Activated CD4-positive, alpha-beta T cell treated with anti-CD3 and anti-CD28 coated beads, Interleukin-2, amount 50 U/mL, for 1 hour (primary cell): ENCODE measurements at regions not wholly inside any gene's neighbourhood (a gene's known extent, or its start where the extent isn't known, plus 50 kb on each side); places are given as distances from the start of the nearest gene placed in this dataset.

Experiments used
- DNase-seq: peaks from one replicate; pipeline ENCODE4 v3.0.0-alpha.2; 2020

DNA sequence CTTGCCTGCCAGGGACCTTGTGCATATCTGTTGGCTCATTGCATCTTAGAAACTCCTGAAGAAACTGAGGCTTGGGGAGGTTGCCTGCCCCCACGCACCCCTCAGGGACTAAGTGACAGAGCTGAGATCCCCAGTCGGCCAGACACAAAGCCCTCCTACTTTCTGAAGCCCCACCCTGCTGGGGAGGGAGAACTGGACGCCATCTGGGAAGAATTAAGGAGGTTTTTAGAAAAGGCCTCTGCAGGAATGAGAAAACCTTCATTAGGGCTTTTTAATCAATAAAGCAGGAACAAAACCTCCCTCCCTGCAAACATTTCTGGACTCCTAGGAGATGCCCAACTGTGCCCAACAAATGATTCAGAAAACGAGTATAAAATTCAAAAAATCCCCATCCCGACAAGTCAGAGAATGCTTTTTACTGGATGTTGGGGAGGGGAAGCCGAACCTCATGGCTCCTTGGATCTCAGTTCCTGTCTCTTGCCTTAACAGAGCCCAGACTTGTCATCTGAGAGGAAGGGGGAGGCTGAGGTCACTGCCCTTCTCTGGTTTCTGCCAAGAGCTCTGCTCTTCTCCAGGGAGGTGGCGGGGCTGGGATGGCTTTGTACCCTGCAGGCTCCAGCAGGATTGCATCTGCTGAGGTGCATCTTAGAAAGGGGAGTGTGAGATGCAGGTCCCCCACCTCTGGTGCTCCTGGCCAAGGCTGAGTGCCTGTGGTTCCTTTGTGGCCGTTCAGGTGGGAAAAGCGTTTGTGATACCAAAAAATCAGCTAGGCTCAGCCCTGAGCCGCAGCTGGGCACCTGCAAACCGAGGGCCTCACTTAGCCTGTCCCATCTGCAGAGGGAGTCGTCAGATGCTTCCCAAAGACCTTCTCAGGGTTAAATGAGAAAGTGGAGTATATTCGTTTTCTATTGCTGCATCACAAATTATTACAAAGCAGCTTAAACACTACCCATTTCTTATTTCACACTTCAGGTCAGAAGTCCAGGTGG lies 142.4 kb downstream of the ZFP36L2 start:
- DNase-seq, result no peak

DNA sequence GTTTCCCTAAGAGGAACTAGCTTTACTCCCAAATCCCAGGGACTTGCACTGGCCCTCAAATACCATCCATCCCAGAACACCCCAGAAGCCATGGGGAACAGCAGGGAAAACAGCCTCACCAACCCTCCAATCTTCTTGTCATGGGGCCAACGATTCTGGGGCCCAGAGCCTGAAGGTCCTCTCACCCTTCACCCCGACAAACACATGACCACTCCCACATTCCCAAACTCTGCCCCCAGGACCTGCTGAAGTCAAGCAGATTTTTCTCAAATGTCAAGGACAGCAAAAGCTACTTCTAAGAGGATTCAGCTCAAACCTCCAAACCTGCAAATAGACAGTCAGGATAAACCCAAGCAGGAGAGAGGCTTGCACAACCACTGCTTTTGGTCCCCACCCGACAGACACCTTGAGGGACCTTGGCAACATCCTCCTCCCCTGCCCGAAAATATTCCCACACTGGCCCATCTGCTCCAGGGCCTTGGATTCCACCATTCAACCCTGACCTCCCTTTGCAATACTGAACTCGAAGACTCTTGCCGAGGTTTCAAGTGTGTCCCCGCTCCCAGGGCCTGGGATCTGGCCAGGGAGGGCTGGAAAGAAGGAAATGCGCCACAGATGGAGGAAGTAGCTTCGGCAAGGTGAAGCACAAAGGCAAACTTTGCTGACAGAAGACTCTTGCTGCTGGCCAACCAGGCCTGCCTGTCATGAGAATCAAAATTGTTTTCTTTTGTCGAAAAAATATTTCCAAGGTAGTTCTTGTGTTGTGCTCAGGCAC lies 143.3 kb downstream of the ZFP36L2 start:
- no peak for DNase-seq

DNA sequence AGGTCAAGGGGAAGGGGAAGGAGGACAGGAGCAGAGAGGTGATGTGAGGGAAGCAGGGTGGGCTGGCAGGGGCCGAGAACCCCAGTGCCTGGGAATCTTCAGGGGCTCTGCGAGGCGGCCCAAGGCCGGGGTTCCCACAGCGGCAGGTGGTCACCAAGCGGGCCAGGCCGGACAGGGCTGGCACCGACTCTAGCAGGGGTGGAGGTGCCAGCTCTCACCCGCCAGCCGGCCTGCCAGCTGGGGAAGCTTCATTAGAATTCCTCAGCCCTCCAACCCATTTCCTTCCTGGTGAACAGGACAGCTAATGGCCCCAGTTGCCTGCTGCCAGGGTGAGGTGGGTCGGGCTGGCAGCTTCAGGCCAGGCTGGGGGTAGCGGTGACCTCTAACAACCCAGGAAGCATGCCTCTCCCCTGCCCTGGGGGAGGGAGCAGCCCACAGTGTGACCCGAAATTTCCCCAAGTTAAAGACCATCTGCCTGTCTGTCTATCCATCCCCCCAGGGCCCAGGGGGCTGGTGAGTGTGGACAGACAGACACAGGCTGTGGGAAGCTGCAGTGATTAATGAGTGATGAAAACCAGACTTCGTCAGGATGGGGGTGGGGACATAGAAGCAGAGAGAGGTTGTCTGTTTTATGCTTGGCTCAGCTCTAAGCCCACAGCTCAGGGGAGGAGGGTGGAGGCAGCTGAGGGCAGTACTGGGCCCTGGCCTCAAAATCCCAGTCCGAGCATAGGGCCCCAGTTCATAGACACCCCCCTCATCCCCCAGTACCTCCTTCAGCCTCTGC lies 144.1 kb downstream of the ZFP36L2 start:
- no peak for DNase-seq

DNA sequence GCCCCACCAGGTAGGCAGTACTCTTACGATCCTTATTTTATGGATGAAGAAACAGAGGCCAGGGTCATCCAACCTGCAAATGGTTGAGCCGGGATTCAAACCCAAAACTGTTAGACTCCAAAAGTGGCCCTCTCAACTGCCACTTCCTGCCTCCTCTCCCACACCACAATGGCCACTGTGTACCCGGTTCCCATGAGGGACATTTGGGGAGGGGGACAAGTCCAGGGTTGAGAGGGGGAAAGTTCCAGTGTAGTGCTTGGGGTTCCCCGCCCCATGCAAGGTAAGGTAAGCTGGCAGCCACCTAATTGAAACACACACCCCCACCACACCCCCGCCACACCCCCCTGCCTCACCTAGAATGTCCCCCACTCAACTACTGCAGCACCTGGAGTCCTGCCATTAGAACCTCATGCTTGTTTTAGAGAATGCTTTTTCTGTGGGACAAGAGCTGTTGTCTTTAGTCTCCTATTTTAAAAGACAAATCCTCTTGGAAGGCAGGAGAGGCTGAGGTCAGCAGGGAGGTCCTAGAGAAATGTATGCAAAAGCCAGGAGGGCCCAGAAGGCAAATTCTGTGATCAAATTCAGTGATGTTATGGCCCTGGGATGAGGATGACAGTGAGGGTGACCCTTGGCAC lies 145.2 kb downstream of the ZFP36L2 start:
- no peak for DNase-seq

DNA sequence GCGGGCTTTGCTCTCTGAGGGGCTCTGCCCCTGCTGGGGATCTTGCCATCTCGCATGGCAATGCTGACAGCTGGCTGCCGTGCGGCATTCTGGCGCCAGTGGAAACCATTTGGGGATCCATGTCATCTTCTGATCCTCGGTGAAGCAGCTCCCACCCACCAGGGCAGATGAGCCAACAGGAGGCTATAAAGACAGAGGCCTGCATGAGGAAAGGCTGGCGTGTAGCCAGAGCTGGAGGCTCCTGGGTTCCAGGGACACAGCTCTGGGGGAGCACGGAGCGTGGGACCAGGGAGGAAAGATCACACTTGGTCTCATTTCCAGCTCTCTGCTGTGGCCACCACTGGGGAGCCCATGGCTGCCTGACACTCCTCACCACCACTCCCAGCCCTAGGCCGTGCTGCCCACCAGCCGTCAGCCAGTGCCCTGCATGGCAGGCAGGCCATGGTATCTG lies 145.8 kb downstream of the ZFP36L2 start:
- no peak for DNase-seq

DNA sequence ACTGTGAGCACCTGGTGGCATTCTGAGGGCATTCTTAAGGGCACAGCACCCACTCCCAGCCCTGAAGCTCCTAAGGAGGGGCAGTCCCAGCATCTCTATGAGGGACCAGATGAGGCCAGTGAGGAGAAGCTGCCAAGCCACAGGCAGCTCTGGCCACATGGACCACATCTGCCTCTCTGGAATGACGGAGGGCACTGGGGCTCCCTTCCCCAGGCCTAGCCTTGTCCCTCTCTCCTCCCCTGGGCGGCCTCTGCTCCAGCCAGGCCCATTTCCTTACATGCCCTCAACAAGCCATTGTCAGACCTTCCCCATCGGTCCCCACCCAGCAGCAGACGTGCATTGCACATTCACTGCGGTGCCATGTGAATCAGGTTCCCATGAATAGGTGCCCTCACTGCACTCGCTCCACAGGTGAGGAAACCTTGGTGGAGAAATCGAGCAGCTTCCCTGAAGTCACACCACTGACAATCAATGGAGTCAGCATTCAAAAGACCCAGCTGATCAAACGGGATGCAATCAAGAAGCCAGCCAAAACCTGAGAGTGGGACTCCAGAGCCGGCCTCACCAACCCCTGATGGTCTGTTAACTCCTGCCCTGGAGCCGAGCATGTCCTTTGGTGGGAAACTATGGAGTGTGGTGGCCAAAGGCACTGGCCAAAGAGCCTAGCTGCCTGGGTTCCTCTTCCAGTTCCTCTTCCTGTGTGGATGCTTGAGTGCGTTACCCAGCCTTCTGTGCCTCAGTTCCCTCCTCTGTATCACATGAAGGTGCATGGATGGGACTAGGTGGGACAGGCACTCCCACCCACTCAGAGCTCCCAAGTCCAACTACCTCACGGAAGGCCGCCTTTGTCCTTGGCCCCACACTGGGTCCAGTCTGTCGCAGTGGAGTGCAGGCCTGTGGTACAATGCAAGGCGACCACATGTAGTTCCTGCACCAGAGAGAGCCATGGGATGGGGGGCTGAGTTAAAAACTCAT lies 147.3 kb downstream of the ZFP36L2 start:
- no peak for DNase-seq

DNA sequence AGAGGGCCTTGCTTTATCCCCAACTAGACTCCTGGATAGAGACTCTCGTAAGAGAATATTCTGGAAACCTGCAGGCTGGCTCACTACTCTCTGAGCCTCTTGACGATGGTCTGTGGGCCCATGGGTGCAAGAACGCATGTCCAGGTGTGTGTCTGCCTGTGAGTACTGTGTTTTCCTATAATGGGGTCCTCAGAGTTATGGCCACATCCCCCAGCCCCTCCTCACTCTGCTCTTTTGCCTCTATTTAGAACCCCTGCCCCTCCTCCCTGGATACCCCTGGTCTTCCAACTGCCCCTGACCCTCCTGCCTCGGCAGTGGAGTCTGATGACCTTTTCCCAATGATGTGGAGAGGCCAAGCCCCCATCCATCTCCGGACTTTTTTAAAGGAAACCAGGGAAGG lies 148.1 kb downstream of the ZFP36L2 start:
- no peak for DNase-seq

DNA sequence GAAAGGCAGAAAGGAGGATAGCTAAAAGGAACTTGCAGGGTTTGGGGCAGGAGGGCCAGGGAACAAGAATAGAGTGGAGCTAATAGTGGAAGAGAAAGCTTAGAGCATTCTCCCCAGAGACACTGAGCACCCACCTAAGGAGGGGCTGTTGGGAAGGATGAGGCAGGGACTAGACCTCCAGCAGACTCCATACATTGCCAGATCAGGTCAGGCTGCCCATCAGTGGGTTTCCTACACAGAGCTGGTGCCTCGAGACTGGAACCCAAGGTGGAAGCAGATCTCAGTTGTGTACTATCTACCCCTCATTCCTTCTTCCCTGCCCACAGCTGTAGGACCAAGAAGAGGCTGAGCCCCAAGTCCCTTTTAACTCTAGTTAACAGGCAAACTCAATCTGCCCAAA lies 148.5 kb downstream of the ZFP36L2 start:
- DNase-seq, result no peak

DNA sequence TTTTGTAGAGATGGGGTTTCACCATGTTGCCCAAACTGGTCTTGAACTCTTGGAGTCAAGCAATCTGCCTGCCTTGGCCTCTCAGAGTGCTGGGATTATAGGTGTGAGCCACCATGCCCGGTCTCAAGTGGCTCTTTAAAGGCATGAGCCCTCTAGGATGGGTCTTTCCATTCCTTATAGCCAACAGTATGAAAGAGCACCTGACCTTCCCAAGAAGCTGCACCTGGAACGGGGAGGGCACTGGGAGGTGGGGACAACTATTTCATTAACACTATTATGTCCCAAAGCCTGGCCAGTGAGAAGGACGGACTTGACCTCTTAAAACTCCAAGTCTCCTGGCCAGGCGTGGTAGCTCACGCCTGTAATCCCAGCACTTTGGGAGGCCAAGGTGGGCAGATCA lies 149.7 kb downstream of the ZFP36L2 start:
- DNase-seq, result no peak

DNA sequence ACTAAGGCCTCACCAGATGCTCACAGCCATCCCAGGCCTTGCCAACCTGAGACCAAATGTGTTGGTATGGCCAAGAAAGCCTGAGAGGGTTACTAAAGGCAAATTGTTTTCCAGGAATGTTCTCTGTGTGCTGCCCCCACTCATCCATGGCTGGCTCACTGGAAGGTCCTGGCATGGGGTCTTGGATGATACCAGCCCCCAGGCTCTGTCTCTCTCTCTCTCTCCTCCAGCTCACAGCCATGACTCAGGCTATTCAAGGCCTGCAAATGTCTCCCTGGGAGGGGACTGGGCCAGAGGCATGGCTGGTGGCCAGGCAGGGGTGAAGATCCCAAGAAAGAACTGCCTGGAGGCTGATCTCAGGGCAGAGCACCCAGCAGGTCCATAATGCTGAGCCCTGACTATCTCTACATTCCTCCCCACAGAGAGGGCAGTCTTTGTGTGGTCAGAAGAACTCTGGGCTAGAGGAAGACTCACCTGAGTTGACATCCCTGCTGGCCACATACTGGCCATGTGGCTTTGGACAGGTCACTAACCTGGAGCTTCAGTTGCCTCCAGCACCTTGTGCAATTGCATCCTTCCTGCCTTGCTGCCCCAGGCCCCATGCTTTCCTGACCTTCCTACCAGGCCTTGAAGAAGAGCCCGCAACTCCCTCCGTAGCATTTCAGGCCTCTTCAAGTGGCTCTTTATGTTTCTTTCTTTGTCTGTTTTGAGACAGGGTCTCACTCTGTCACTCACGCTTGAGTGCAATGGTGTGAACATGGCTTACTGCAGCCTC lies 150.4 kb downstream of the ZFP36L2 start:
- DNase-seq, result no peak

DNA sequence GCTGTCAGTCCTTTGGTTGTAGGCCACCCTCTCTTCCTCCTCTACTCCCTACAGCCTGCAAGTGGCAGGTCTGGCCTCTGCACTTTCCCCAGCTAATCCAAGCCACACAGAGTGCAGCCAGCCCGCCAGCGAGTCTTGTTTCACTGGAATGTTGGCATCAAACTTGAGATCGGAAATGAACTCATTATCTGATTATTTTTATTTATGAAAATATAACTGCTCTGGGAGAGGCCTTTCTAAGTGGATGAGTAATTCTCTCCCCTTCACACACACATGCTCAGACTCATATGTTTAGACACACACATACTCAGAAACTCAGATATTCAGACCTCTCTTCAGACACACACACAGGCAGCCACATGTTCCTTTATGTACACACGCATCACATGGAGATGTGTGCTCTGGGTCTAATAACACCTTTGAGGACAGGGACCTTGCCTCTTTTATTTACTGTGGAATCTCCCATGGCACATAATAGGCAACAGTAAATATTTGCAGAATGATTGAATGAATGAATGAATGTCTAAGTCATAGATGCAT lies 151.3 kb downstream of the ZFP36L2 start:
- DNase-seq, result no peak

DNA sequence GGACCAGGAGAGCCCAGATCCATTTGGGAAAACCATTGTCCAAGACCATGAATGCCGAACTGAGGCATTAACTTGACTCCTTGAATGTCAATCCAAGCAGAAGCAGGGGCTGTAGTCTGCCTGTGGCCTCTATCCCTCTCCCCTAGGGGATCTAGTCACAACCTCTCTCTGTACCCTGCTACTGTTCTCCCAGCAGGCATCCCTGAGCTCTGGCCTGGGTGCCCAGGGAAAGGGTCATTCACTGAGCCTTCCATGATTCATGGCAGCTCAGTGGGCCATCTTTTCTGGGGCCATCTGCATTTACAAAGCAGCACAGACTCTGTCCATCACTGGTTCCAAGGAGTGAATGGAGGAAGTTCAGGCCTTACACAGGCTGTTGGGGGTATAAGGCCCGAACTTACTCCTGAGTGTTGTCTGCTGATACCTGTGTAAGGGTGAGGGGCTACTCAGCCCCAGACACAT lies 151.8 kb downstream of the ZFP36L2 start:
- DNase-seq, result no peak

DNA sequence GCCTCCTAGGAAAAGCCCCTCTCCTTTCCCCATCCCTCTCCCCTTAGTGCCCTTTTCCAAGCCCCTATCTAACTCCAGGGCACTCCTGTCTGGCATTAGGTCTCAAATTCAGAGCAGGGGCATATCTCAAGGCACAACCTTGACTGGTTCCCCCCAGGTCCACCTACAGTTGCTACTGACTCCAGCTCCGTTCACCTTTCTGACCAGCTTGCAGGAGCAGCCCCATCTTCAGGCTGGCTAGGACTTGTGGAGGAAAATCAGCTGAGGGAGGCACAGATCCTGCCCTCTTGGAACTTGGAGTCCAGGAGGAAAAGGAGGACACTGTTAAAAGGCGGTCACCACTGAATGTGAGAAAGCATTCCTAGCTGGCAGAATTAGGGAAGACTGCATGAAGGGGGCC lies 152.4 kb downstream of the ZFP36L2 start:
- DNase-seq, result no peak

DNA sequence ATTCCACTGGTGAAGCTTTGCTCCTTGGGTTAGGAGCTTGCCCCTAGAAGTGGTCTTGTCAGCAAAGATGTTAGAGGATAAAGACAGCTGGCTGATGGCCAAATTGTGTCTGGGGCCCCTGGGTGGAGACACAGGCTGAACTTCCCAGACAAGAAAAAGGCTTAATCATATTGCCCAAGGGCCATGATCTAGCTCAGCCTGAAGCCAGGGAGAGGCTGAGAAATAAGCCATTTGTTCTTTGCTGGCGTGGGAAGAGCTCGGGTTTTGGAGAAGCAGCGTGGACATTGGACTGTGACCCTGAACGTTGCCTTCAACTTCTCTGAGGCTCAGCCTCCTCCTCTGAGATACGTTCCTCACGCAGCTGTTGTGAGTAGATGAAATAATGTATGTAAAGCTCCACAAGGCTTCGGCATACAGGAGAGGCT lies 153.0 kb downstream of the ZFP36L2 start:
- DNase-seq, result no peak

DNA sequence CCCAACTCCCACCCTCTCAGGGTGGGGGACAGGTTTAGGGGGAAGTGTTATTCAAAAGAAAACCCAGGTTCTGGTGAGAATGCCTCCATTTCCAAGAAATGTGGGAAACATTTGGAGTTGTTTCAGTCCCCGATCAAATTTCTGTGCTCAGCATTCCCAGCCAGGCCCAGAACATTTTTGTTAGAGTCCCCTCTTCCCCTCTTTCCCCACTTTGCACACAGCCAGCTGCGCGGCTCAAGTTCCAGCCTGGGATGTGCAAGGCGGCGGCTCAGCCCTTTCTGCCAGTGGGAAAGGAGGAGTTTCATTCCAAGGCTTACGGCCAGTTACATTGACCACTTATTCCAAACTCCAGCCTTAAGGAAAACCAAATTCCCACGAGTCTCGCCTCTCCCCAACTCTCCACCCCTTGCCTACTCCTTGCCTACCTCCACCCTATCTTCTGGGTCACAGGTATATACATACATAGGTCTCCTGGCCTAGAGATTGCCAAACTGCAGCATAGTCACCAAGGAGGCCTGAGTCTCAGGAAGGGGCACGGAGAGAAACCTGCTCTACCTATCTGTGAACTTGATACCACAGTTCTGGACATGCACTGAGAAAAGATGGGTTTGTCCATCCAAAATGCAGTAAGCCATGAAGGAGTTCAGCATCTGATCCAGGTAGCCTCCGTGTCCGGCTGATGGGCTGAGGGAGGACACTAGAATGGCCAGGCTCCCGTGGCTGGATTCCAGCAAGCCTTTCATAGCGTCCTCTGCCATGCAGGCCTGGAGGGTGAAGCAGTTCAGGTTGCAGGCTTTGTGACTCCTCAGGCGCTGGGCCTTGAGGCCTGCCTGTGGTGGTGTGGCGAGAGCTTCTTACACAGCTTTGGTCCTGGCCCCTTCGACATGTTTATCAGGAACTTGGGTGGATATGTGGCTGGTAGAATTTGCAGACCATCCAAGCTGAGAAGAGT lies 154.5 kb downstream of the ZFP36L2 start:
- no peak for DNase-seq

DNA sequence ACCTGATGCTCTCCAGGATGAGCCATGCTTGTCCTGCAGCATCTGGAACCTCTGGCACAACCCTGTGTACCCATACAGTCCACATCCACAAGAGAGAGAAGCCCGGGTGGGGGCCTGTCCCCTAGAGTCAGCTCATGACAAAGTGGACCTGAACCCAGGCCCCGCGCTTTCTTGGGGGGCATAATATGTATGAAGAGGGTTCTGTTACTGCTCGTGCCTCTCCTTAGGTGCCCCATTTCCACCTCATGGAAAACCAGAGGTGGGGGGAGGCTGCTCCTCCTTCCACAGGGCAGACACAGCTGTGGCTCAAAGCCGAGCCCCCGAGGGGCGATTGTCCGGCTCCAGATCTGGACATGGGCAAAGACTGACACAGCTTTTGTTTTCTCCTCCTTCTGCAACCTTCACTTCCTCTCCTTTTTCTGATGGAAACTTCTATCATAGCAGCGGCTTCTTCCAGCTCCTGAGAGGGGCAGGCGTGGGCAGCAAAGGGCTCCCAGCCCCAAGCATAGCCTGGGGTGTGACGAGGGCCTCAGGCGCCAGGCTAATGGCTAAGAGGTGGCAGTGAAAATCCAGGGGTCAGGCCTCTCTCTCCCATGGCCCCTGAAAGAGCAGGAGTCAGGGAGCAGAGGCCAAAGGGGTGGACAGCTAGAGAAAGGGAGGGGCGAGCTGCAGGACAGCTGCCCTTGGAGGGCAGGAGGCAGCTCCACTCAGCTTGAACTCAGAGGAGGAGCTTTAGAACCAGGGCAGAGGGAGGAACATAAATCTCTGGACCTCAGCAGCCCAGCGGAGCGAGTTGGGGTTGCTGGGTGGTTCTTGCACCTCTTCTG lies 155.5 kb downstream of the ZFP36L2 start:
- DNase-seq, result no peak

DNA sequence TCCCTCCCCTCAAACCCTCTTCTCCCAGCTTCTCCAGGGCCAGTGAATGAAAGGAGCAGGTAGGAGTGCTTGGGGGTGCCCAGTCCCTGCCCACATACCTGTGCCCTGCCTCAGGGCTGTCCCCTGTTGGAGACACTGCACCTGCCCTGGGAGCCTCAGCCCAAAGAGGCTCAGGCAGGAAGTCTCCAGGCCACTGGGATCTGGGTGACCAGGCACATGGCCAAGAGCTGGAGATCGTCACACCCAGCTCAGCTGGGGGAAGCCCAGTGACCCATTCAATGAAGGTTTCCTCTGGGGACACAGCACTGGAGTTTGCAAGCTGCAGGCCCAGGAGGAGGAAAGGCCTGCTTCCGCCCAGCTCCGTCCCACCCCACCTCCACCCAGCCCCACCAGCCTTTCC lies 156.4 kb downstream of the ZFP36L2 start:
- no peak for DNase-seq
